Mucosa of descending colon (tissue), 3 donors: ENCODE measurements at regions not wholly inside any gene's neighbourhood (a gene's known extent, or its start where the extent isn't known, plus 50 kb on each side); places are given as distances from the start of the nearest gene placed in this dataset.

Experiments used
- ATAC-seq: fragments of 200-7000 bp; cut with Tn5 transposase; one replicate; pipeline ENCODE4 v1.9.1; 2020; ENCODE audit warnings: mild to moderate bottlenecking, moderate library complexity
- DNase-seq, 3 donors: peaks; one replicate each; pipeline ENCODE4 v3.0.0-alpha.2; 2020
- H3K36me3 ChIP-seq: fragments of 200-600 bp; one replicate; pipeline ENCODE4 v1.8.0; 2021; ENCODE audit warnings: low read depth, mild to moderate bottlenecking
- H3K4me1 ChIP-seq: fragments of 200-600 bp; one replicate; pipeline ENCODE4 v1.8.0; 2021; ENCODE audit warnings: low read depth, mild to moderate bottlenecking
- H3K4me3 ChIP-seq: fragments of 200-600 bp; one replicate; pipeline ENCODE4 v1.8.0; 2021; ENCODE audit warnings: mild to moderate bottlenecking
- H3K9me3 ChIP-seq: fragments of 200-600 bp; one replicate; pipeline ENCODE4 v1.8.0; 2021; ENCODE audit warnings: mild to moderate bottlenecking
- intact Hi-C, 2 donors: fragments of 100-400 bp; cut with DNase I in 1 of 2; cut with micrococcal nuclease in 1 of 2; formaldehyde crosslinking; loops; one replicate each; pipeline versions ENCODE4 v1.11.0 to v1.11.1; 2022; cut with DNase I, micrococcal nuclease
- TF ChIP-seq, protein P1 (sequence below): fragments of 200-600 bp; IDR thresholded peaks from one replicate; pipeline ENCODE4 v1.8.0; 2022; ENCODE audit warnings: antibody characterized with exemption, mild to moderate bottlenecking
- donor health status: DM: no; HTN: no; CAD: no; lungs with moderate emphysema.
- donor health status: DM: no; HTN: no; CAD: no.
- donor health status: DM: no; HTN: yes; CAD: no.

DNA sequence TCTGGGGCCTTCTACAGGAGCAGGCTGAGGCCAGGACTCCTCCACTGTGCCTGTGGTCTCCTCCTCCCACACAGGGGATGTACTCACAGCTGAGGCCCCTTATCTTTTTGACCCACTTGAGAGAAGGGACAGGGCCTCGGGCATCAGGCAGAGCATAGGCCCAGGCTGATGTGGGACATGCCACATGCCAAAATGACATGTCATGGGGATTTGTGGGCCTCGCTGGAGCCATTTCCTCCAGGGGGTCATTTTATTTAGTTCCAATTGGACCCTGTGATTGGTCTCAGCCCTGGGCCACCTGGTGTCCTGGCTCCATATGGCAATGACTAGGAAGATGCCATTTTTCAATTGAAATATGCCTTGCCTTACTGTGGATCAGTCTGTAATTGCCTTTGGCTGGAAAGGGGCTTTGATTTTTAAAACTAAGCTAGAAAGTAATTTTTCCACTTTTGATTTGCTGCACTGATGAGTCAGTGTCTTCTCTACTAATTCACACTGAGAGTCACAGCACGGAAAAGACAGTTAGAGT lies 171.1 kb upstream of the NAV2 start:
- ATAC-seq (no peak), DNase-seq (no peak)
- Histone ChIP-seq H3K36me3 (no peaks in the 10 kb centered on the region), H3K4me1 (no peaks in the 10 kb centered on the region), H3K4me3 (no peak overlapping the region), H3K9me3 (no peaks in the 10 kb centered on the region)
- TF ChIP-seq, protein P1, sequence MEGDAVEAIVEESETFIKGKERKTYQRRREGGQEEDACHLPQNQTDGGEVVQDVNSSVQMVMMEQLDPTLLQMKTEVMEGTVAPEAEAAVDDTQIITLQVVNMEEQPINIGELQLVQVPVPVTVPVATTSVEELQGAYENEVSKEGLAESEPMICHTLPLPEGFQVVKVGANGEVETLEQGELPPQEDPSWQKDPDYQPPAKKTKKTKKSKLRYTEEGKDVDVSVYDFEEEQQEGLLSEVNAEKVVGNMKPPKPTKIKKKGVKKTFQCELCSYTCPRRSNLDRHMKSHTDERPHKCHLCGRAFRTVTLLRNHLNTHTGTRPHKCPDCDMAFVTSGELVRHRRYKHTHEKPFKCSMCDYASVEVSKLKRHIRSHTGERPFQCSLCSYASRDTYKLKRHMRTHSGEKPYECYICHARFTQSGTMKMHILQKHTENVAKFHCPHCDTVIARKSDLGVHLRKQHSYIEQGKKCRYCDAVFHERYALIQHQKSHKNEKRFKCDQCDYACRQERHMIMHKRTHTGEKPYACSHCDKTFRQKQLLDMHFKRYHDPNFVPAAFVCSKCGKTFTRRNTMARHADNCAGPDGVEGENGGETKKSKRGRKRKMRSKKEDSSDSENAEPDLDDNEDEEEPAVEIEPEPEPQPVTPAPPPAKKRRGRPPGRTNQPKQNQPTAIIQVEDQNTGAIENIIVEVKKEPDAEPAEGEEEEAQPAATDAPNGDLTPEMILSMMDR = no peak
- intact Hi-C loops = no loop called here

DNA sequence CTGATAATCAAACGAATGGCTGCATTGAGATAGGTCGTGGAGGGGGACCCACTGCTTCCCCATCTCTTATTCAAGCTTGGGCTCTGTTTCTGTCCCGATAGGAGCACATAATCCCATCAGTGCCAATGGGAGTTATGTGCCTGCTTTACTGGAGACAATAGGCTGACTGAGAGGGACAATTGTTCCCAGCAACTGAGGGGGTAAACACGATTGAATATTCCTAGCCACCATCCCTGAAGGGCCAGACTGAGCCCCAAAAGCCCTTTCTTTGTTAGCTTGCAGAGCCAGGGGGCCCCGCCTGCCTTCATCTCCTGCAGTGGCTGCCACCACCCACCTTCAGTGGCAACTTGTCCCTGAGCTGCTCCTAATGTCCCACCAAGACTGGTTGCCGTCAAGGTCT lies 172.8 kb upstream of the NAV2 start:
- DNase-seq = no peak
- ATAC-seq = no peak
- no peak overlapping the region for H3K4me3 ChIP-seq
- intact Hi-C loops = no loop called here
- no peaks in the 10 kb centered on the region for H3K4me1 ChIP-seq
- no peaks in the 10 kb centered on the region for H3K36me3 ChIP-seq
- TF ChIP-seq, protein P1 = no peak
- no peaks in the 10 kb centered on the region for H3K9me3 ChIP-seq

DNA sequence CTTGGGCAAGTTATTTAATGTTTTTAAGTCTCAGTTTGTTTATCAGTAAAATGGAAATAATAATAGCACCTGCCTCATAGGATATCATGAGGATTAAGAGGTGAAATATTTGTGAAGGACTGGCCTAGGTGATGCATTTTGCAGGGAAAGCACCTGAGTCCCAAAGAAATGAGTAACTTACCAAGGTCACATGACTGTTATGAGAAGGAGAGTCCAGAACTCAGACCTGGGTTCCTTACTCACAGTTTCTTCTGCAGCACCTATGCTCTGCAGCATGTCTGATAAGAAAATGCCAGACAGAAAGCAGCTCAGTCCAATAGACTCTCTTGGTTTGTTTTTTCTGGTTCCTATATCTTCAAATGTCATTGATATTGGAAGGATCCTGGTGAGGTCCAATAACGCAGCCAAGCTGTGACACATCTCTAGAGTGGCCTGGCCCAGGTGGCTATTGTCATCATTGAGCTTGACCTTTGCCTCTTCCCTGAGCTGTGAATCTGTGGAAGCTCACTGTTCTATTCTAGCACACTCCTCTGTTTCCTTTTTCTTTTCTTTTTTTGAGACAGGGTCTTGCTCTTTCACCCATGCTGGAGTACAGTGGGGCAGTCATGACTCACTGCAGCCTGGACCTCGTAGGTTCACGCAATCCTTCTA lies 174.7 kb upstream of the NAV2 start:
- no peak for DNase-seq
- Histone ChIP-seq H3K9me3 (no peaks in the 10 kb centered on the region), H3K36me3 (no peaks in the 10 kb centered on the region), H3K4me1 (no peaks in the 10 kb centered on the region), H3K4me3 (no peak overlapping the region)
- TF ChIP-seq, protein P1 = no peak
- no peak for ATAC-seq
- intact Hi-C loops = no loop called here

DNA sequence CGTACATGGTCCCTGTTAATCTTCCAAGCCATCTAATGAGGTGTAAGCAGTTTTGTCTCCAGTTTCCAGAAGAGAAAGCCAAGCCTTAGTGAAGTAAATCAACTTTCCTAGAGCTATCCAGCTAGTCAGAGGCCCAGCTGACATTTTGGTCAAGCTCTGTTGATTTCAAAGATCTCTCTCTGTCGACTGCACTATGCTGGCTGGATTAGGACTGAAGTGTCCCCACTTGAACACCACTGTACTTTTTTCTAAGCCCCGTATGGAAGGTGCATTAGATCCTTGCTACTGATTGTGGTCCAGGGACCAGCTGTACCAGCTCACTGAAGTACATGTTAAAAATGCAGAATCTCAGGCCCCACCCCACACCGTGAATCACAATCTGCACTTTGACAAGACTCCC lies 176.5 kb upstream of the NAV2 start:
- intact Hi-C loops = no loop called here
- no peaks in the 10 kb centered on the region for H3K9me3 ChIP-seq
- no peaks in the 10 kb centered on the region for H3K4me1 ChIP-seq
- H3K4me3 ChIP-seq = no peak overlapping the region
- no peaks in the 10 kb centered on the region for H3K36me3 ChIP-seq
- no peak for ATAC-seq
- DNase-seq = no peak
- TF ChIP-seq, protein P1 = no peak

DNA sequence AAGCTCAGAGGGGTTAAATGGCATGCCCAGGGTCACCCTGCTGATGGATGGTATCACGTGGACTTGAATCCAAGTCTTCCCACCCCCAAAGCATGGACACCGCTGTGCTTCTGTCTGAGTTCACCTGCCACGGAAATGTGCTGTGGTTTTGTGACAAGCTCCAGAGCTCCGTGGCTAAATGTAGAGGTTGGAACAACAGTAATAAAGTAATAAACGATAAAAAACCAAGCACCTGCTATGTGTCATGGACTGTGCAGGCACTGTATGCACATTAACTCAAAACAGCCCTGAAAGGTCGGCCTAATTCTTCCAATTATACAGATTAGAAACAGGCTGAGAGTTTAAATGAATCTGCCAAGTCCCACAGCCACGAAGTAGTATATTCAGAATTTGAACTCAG lies 182.1 kb upstream of the NAV2 start:
- ATAC-seq = peak; percentile 85
- intact Hi-C loops = no loop called here
- peak in 1 of 3 donors; percentile 15 for DNase-seq
- no peaks in the 10 kb centered on the region for H3K4me1 ChIP-seq
- no peaks in the 10 kb centered on the region for H3K9me3 ChIP-seq
- no peak overlapping the region for H3K4me3 ChIP-seq
- TF ChIP-seq, protein P1 = no peak
- H3K36me3 ChIP-seq = no peaks in the 10 kb centered on the region
